HG02588 (cell line): ENCODE measurements at regions not wholly inside any gene's neighbourhood (a gene's known extent, or its start where the extent isn't known, plus 50 kb on each side); places are given as distances from the start of the nearest gene placed in this dataset.
A peak's percentile ranks its signal among the peaks of the same experiment; 100 is the strongest.

Experiments
- ATAC-seq: cut with Tn5 transposase; IDR thresholded peaks from one replicate; pipeline ENCODE4 v1.9.1; 2021; ENCODE audit warnings: mild to moderate bottlenecking, moderate library complexity; ENCODE audit not compliant: unreplicated experiment

DNA sequence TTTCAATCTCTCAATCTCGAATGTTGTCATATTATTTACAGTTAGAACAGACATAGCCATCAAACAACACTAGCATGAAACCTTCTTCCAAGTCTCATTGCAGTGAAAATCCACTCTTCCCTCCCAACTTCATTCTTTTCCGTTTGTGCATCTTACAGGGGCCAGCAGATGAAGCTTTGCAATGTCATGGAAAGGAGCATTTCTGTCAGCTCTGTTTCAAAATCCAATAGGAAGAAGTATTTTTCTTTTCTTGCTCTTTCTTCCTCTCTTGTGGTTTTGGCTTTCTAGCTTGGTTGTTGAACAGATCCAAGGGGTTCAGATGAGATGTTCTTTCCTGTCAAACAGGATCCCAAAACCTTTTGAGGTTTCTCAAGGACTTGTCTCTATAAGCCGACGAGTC is 416.6 kb downstream of the AEBP2 start:
- ATAC-seq = no peak

DNA sequence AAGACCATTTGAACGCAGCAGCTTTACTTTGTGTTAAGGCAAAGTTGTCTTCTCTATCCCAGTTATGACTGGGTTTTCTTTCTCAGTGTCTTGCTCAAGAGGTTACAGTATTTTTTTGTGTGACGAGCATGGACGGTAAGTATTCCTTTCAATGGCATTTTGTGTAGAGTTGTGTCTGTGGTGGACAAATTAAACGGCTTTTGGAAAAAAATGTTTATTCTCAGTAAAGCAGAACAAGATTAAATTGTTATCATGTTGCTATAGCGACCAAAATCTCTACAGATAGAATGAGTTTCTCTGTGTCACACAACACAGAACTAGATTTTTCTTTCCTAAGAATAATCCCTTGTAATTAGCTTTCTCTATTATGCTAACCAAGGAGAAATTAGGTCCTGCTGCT is 417.1 kb downstream of the AEBP2 start:
- no peak for ATAC-seq

- no peak for ATAC-seq
Observed at GRCh38 chr12:19857204-19857603, 417.9 kb downstream of the AEBP2 start.

- ATAC-seq = no peak
Observed at GRCh38 chr12:19867151-19867550, 427.9 kb downstream of the AEBP2 start.

- ATAC-seq = no peak
Observed at GRCh38 chr12:19867970-19868369, 428.7 kb downstream of the AEBP2 start.

DNA sequence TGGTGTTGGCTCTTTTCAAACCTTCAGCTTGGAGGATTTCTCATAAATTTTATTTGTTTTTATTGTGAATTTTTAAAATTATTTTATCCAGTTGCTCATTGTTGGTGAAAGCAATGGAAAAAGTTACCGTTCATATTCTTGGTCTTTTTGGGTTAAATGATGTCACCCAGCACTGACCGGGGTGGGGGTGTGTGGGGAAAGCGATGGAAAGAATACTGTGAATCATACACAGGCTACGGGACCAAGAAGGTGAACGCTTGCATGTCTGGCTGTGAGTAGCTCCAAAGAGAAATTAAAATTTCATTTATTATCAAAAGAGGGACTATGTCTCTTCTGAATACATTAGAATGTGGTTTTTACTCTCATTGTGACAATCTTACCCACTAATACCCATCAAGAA is 430.1 kb downstream of the AEBP2 start:
- ATAC-seq = no peak

GRCh38 chr12:19872621-19873540 is 433.6 kb downstream of the AEBP2 start:
- no peak for ATAC-seq

GRCh38 chr12:19880076-19880475 is 440.8 kb downstream of the AEBP2 start:
- no peak for ATAC-seq

- no peak for ATAC-seq
Observed at GRCh38 chr12:19880721-19881120, 441.4 kb downstream of the AEBP2 start.

DNA sequence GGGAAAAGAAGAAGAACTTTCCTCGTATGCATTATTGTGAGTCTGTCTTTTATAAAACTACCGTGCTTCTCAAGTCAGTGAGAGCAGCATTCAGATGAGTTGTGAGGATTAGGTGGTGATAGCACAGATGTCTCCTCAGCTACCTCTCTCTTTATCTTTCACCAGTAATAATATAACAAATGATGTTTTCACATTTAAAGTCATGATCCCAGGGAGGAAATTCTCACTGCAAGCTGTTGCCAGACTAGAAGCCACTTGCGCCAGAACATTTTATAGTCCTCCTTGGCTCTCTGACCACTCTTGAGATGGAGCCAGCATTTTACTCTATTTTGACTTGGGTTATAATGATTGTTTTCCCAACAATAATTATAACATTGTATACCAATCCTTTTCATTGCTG is 443.1 kb downstream of the AEBP2 start:
- ATAC-seq = no peak

- no peak for ATAC-seq
Observed at GRCh38 chr12:19884021-19884492, 444.8 kb downstream of the AEBP2 start.

GRCh38 chr12:19885093-19885812 is 446.0 kb downstream of the AEBP2 start:
- no peak for ATAC-seq

DNA sequence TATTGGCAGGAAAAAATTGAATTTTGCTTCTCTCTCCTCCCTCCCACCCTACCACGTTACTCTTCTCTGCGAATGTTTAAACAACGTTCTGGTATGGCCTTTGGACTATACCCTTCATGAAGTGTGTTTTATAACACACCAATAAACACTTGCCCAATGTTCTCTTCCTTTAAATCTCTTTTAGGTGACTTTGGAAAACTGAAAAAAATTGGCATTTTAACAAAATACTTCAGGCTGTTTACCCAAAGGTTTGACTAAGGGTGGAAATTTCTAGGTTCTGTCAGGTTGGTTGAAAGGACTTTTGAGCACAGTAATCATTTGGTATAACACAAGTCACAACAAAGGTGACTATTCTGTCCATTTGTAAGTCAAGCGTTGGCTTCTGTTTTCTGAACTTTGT is 446.8 kb downstream of the AEBP2 start:
- no peak for ATAC-seq

- ATAC-seq = no peak
Observed at GRCh38 chr12:19886639-19887064, 447.4 kb downstream of the AEBP2 start.

DNA sequence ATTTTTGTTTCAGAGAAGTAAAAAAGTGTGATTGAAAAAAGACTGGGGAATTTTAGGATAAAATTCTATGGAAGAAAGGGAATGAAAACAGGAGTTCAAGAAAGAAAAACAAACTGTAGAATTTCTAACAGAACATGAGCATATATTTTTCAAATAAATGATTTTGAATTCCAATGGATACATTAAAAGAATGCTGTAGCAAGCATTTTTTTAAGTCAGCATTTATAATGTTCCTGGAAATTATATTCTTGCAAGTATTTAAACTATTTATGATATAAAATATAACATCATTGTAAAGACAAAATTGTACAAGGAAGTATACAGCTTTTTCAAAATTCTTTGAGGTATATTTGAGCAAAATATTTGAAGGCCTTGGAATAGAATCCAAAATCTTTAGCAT is 450.7 kb downstream of the AEBP2 start:
- ATAC-seq = no peak

- no peak for ATAC-seq
Observed at GRCh38 chr12:19891936-19892591, 452.8 kb downstream of the AEBP2 start.

GRCh38 chr12:19893514-19893913 is 454.2 kb downstream of the AEBP2 start:
- no peak for ATAC-seq

GRCh38 chr12:19894050-19894449 is 454.8 kb downstream of the AEBP2 start:
- no peak for ATAC-seq

DNA sequence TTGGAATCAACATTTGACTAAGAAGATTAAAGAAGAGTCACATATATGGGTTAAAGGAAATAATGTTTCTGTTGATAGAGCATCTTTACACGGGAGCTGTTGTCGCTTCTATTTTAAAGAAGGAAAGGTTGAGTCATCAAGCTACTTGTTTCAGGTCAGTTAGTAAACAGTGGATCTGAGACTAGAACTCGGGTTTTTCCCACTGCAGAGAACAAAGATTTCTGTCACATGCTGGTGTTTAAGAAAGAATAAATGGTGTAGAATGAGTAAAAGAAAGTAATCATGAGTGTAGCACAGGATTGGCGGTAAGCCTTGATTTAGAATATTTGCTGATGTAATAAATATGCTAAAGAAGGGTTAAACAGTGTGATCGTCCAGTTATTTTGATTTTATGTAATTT is 455.5 kb downstream of the AEBP2 start:
- ATAC-seq = peak; percentile 85

DNA sequence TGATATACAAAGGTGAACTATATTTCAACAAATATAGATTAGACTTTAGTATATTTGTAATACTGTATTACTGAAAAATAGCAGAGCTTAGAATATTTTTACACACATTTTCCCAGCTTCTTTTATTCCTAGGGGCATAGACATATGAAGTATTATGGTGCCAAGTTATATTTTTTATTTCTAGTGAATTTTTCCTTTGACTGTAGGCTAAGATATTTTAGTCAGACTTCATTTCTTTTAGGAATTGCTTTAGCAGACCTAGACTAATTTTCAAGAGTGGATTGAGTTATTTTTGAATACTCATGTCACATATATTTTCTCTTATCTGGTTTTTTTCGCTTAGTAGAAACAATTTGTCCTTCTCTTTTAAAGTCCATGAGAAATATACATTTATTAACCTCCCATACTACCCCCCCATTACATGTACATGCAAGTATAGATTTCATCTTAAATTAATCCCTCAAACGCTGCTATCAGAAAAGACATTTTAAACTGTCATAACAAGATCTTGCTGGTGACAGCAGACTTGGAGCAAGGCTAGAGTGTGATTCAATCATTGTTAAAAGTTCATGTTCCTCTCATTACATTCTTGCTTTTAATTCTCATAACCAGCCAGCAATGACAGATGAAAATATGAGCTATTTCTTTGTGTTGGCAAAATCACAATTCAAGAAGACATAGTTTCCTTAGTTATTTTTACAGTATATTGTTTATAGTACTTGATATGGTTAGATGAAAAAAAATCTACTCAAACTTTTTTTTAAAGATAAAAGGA is 456.1 kb downstream of the AEBP2 start:
- no peak for ATAC-seq

GRCh38 chr12:19896041-19896440 is 456.7 kb downstream of the AEBP2 start:
- ATAC-seq = no peak
